Neural cell (in vitro differentiated cells): ENCODE measurements at regions not wholly inside any gene's neighbourhood (a gene's known extent, or its start where the extent isn't known, plus 50 kb on each side); places are given as distances from the start of the nearest gene placed in this dataset.

Experiments
- H2AFZ ChIP-seq: fragments of 200-600, 300-800 bp; sonication (generic), shearing (Covaris generic); 2 replicates; pipeline ENCODE4 v1.6.0; 2014; ENCODE audit warnings: low read depth, mild to moderate bottlenecking, antibody characterized with exemption, low read length, moderate library complexity
- H3F3A ChIP-seq: fragments of 200-600 bp; shearing (Covaris generic); 2 replicates; pipeline ENCODE4 v1.6.1; 2016; ENCODE audit warnings: mild to moderate bottlenecking, moderate library complexity, mixed read lengths, antibody characterized with exemption, low read length; ENCODE audit not compliant: insufficient read depth, poor library complexity, severe bottlenecking
- H3K27ac ChIP-seq: fragments of 200-600, 300-800 bp; sonication (generic), shearing (Covaris generic); 2 replicates; pipeline ENCODE4 v1.5.1; 2014; ENCODE audit warnings: mild to moderate bottlenecking, low read length, moderate library complexity
- H3K27me3 ChIP-seq: fragments of 300-800, 200-600 bp; sonication (generic), shearing (Covaris generic); 2 replicates; pipeline ENCODE4 v1.6.0; 2014; ENCODE audit warnings: mild to moderate bottlenecking, low read depth, low read length, moderate library complexity; ENCODE audit not compliant: insufficient read depth
- H3K36me3 ChIP-seq: fragments of 300-800, 200-600 bp; sonication (generic), shearing (Covaris generic); 2 replicates; pipeline ENCODE4 v1.5.1; 2014; ENCODE audit warnings: mild to moderate bottlenecking, antibody characterized with exemption, low read length, moderate library complexity; ENCODE audit not compliant: insufficient read depth
- H3K4me2 ChIP-seq: fragments of 300-800, 200-600 bp; sonication (generic), shearing (Covaris generic); 2 replicates; pipeline ENCODE4 v1.6.0; 2014; ENCODE audit warnings: mild to moderate bottlenecking, low read length
- H3K4me3 ChIP-seq: fragments of 300-800, 200-600 bp; sonication (generic), shearing (Covaris generic); 2 replicates; pipeline ENCODE4 v1.5.1; 2014; ENCODE audit warnings: mild to moderate bottlenecking, low read length, moderate library complexity
- H3K79me2 ChIP-seq: fragments of 200-600 bp; shearing (Covaris generic); replicated peaks from 2 replicates; pipeline ENCODE4 v1.6.0; 2014; ENCODE audit warnings: mild to moderate bottlenecking, low read length, moderate library complexity; ENCODE audit not compliant: insufficient read depth
- H3K9ac ChIP-seq: fragments of 300-800, 200-600 bp; sonication (generic), shearing (Covaris generic); 2 replicates; pipeline ENCODE4 v1.6.1; 2016; ENCODE audit warnings: mild to moderate bottlenecking, low read length, mixed read lengths
- H3K9me2 ChIP-seq: fragments of 200-600 bp; shearing (Covaris generic); 2 replicates; pipeline ENCODE4 v1.6.1; 2016; ENCODE audit warnings: mild to moderate bottlenecking, low read length, mixed read lengths; ENCODE audit not compliant: insufficient read depth
- H3K9me3 ChIP-seq: fragments of 200-600, 300-800 bp; sonication (generic), shearing (Covaris generic); 2 replicates; pipeline ENCODE4 v1.6.1; 2016; ENCODE audit warnings: mild to moderate bottlenecking, mixed run types, low read length, moderate library complexity, mixed read lengths
- H4K20me1 ChIP-seq: fragments of 200-600 bp; shearing (Covaris generic); 2 replicates; pipeline ENCODE4 v1.6.1; 2016; ENCODE audit warnings: mild to moderate bottlenecking, mixed run types; ENCODE audit not compliant: insufficient read depth
- EP300 ChIP-seq: fragments of 450-650 bp; conservative IDR thresholded peaks from 2 replicates; pipeline ENCODE4 v1.6.1; 2014; ENCODE audit warnings: antibody characterized with exemption, mild to moderate bottlenecking, moderate library complexity; ENCODE audit not compliant: poor library complexity, severe bottlenecking
- EZH2 ChIP-seq: fragments of 200-600, 300-800 bp; shearing (Covaris generic), sonication (generic); IDR thresholded peaks from 2 replicates; pipeline ENCODE4 v1.6.1; 2014; ENCODE audit warnings: antibody characterized with exemption, low read length, borderline replicate concordance, mild to moderate bottlenecking; ENCODE audit not compliant: insufficient read depth, poor library complexity, severe bottlenecking
- MXI1 ChIP-seq: fragments of 450-650 bp; conservative IDR thresholded peaks from 2 replicates; pipeline ENCODE4 v1.6.1; 2014; ENCODE audit warnings: antibody characterized with exemption, mild to moderate bottlenecking; ENCODE audit not compliant: poor library complexity, severe bottlenecking
- POLR2AphosphoS5 ChIP-seq: IDR thresholded peaks from 2 replicates; pipeline ENCODE4 v1.6.1; 2012
- RAD21 ChIP-seq: fragments of 450-650 bp; conservative IDR thresholded peaks from 2 replicates; pipeline ENCODE4 v1.6.1; 2014; ENCODE audit warnings: antibody characterized with exemption, mild to moderate bottlenecking, moderate library complexity
- SMC3 ChIP-seq: fragments of 450-650 bp; conservative IDR thresholded peaks from 2 replicates; pipeline ENCODE4 v1.6.1; 2014; ENCODE audit warnings: antibody characterized with exemption, mild to moderate bottlenecking, moderate library complexity; ENCODE audit not compliant: poor library complexity
- TAF1 ChIP-seq: IDR thresholded peaks from 2 replicates; pipeline ENCODE4 v1.6.1; 2012; ENCODE audit warnings: low read depth
- TF ChIP-seq, protein P1 (sequence below): fragments of 450-650 bp; IDR thresholded peaks from 2 replicates; pipeline ENCODE4 v1.5.1; 2014; ENCODE audit warnings: antibody characterized with exemption, mild to moderate bottlenecking, moderate library complexity; ENCODE audit not compliant: poor library complexity, severe bottlenecking
- TF ChIP-seq, protein P2 (sequence below): IDR thresholded peaks from 2 replicates; pipeline ENCODE4 v1.6.1; 2012; ENCODE audit warnings: borderline replicate concordance

GRCh38 chr6:115675443-115675842, 385.2 kb downstream of the FRK start:
- H3F3A ChIP-seq = no peaks in the 10 kb centered on the region
- H4K20me1 ChIP-seq = no peaks in the 10 kb centered on the region
- H2AFZ ChIP-seq = no peak overlapping the region
- no peaks in the 10 kb centered on the region for H3K9me3 ChIP-seq
- no peak overlapping the region for H3K4me3 ChIP-seq
- H3K79me2 ChIP-seq = no peaks in the 10 kb centered on the region
- no peak overlapping the region for H3K9ac ChIP-seq
- TF ChIP-seq SMC3 = no peak
- no peaks in the 10 kb centered on the region for H3K9me2 ChIP-seq
- H3K27ac ChIP-seq = no peak overlapping the region
- H3K4me2 ChIP-seq = no peak overlapping the region
- H3K27me3 ChIP-seq = no peaks in the 10 kb centered on the region
- H3K36me3 ChIP-seq = no peaks in the 10 kb centered on the region

DNA sequence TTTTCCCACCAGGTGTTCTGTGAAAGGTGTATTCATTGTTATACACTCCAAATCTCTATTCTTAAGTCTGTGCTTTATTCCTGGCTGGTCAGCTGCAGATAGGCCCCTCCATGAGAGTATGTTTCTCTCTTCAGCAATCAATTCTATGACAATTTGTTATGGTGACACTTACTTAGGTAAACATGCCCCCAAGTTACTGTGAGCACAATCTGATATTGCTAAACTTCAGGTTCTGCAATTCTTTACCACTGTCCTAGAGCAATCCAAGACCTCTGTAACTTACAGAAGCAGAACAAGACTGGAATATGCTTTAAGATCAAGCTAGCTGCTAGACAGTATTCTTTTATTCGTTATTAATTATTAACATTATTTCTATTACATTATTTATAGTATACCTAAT, 391.9 kb downstream of the FRK start:
- TF ChIP-seq, protein P1, sequence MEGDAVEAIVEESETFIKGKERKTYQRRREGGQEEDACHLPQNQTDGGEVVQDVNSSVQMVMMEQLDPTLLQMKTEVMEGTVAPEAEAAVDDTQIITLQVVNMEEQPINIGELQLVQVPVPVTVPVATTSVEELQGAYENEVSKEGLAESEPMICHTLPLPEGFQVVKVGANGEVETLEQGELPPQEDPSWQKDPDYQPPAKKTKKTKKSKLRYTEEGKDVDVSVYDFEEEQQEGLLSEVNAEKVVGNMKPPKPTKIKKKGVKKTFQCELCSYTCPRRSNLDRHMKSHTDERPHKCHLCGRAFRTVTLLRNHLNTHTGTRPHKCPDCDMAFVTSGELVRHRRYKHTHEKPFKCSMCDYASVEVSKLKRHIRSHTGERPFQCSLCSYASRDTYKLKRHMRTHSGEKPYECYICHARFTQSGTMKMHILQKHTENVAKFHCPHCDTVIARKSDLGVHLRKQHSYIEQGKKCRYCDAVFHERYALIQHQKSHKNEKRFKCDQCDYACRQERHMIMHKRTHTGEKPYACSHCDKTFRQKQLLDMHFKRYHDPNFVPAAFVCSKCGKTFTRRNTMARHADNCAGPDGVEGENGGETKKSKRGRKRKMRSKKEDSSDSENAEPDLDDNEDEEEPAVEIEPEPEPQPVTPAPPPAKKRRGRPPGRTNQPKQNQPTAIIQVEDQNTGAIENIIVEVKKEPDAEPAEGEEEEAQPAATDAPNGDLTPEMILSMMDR = no peak
- no peak for TF ChIP-seq RAD21
- no peak for TF ChIP-seq SMC3
- no peak for TF ChIP-seq EZH2
- no peak for TF ChIP-seq EP300
- no peak for TF ChIP-seq MXI1
- TF ChIP-seq TAF1 = no peak
- TF ChIP-seq, protein P2, sequence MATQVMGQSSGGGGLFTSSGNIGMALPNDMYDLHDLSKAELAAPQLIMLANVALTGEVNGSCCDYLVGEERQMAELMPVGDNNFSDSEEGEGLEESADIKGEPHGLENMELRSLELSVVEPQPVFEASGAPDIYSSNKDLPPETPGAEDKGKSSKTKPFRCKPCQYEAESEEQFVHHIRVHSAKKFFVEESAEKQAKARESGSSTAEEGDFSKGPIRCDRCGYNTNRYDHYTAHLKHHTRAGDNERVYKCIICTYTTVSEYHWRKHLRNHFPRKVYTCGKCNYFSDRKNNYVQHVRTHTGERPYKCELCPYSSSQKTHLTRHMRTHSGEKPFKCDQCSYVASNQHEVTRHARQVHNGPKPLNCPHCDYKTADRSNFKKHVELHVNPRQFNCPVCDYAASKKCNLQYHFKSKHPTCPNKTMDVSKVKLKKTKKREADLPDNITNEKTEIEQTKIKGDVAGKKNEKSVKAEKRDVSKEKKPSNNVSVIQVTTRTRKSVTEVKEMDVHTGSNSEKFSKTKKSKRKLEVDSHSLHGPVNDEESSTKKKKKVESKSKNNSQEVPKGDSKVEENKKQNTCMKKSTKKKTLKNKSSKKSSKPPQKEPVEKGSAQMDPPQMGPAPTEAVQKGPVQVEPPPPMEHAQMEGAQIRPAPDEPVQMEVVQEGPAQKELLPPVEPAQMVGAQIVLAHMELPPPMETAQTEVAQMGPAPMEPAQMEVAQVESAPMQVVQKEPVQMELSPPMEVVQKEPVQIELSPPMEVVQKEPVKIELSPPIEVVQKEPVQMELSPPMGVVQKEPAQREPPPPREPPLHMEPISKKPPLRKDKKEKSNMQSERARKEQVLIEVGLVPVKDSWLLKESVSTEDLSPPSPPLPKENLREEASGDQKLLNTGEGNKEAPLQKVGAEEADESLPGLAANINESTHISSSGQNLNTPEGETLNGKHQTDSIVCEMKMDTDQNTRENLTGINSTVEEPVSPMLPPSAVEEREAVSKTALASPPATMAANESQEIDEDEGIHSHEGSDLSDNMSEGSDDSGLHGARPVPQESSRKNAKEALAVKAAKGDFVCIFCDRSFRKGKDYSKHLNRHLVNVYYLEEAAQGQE = no peak
- TF ChIP-seq POLR2AphosphoS5 = no peak
- Histone ChIP-seq H3K4me2 (no peak overlapping the region), H4K20me1 (no peaks in the 10 kb centered on the region), H3K9ac (no peak overlapping the region), H3K27me3 (no peaks in the 10 kb centered on the region), H3K79me2 (no peaks in the 10 kb centered on the region), H3K36me3 (no peaks in the 10 kb centered on the region), H3K4me3 (no peak overlapping the region), H2AFZ (no peak overlapping the region), H3F3A (no peaks in the 10 kb centered on the region), H3K9me3 (no peaks in the 10 kb centered on the region), H3K9me2 (no peaks in the 10 kb centered on the region), H3K27ac (no peak overlapping the region)

DNA sequence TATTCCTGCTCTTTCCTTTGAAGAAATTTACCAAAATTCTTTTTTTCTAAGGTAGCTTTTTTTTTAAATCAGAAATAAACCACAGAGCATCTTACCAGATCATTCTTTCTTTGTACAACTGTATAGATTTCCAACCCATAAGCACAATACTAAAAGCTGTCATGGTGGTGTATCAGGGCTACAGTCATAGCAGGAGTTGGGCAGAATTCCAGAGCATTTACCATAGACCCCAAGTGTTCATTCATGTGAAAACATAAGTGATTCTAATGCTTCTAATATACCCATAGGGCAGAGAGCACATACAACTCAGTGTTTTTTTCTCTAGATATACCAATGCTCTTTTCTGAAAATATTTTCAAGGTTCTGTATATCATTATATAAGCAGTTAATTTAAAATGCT, 392.5 kb downstream of the FRK start:
- Histone ChIP-seq H3K36me3 (no peaks in the 10 kb centered on the region), H4K20me1 (no peaks in the 10 kb centered on the region), H3K9me2 (no peaks in the 10 kb centered on the region), H3K9ac (no peak overlapping the region), H3K27me3 (no peaks in the 10 kb centered on the region), H3K4me2 (no peak overlapping the region), H3K9me3 (no peaks in the 10 kb centered on the region), H3K4me3 (no peak overlapping the region), H3K79me2 (no peaks in the 10 kb centered on the region), H3K27ac (no peak overlapping the region), H2AFZ (no peak overlapping the region), H3F3A (no peaks in the 10 kb centered on the region)
- TF ChIP-seq RAD21 = no peak
- TF ChIP-seq EP300 = no peak
- TF ChIP-seq EZH2 = no peak
- no peak for TF ChIP-seq TAF1
- TF ChIP-seq POLR2AphosphoS5 = no peak
- TF ChIP-seq, protein P1 = no peak
- TF ChIP-seq, protein P2 = no peak
- TF ChIP-seq MXI1 = no peak
- no peak for TF ChIP-seq SMC3
